GM18870 (cell line): ENCODE measurements at regions not wholly inside any gene's neighbourhood (a gene's known extent, or its start where the extent isn't known, plus 50 kb on each side); places are given as distances from the start of the nearest gene placed in this dataset.
"Not testable (repeated sequence)": the region's sequence is repeated elsewhere in the genome, so short reads cannot be mapped to it uniquely, and the experiment has no call there.

Experiments
- ATAC-seq: cut with Tn5 transposase; IDR thresholded peaks from one replicate; pipeline ENCODE4 v1.9.1; 2021; ENCODE audit warnings: moderate library complexity; ENCODE audit not compliant: unreplicated experiment

GRCh38 chr12:47610686-47611252 is 95.1 kb downstream of the RPAP3 start:
- no peak for ATAC-seq

GRCh38 chr12:47609806-47610205 is 96.0 kb downstream of the RPAP3 start:
- no peak for ATAC-seq

GRCh38 chr12:47608671-47609070 is 97.2 kb downstream of the RPAP3 start:
- ATAC-seq = not testable (repeated sequence)

GRCh38 chr12:47604221-47604873 is 101.5 kb downstream of the RPAP3 start:
- no peak for ATAC-seq

- ATAC-seq = no peak
Measured at GRCh38 chr12:47602949-47603558, 102.8 kb downstream of the RPAP3 start.

- ATAC-seq = no peak
Measured at GRCh38 chr12:47602325-47602724, 103.5 kb downstream of the RPAP3 start.

GRCh38 chr12:47601071-47601470 is 104.8 kb downstream of the RPAP3 start:
- ATAC-seq = no peak

- ATAC-seq = no peak
Measured at GRCh38 chr12:47591795-47592194, 114.0 kb downstream of the RPAP3 start.

- ATAC-seq = no peak
Measured at GRCh38 chr12:47591361-47591791, 114.5 kb downstream of the RPAP3 start.

GRCh38 chr12:47590771-47591360 is 115.0 kb downstream of the RPAP3 start:
- ATAC-seq = no peak

- no peak for ATAC-seq
Measured at GRCh38 chr12:47586952-47587669, 118.7 kb downstream of the RPAP3 start.

- ATAC-seq = no peak
Measured at GRCh38 chr12:47585507-47585906, 120.3 kb downstream of the RPAP3 start.

- ATAC-seq = no peak
Measured at GRCh38 chr12:47578836-47579235, 127.0 kb downstream of the RPAP3 start.

GRCh38 chr12:47577206-47577989 is 128.4 kb downstream of the RPAP3 start:
- ATAC-seq = no peak

GRCh38 chr12:47576289-47576945 is 129.4 kb downstream of the RPAP3 start:
- ATAC-seq = no peak

GRCh38 chr12:47574252-47575021 is 131.4 kb downstream of the RPAP3 start:
- ATAC-seq = no peak

GRCh38 chr12:47573146-47573659 is 132.6 kb downstream of the RPAP3 start:
- ATAC-seq = no peak

GRCh38 chr12:47570151-47570550 is 135.7 kb downstream of the RPAP3 start:
- ATAC-seq = no peak

GRCh38 chr12:47562201-47562600 is 143.6 kb downstream of the RPAP3 start:
- no peak for ATAC-seq
